Uterus (tissue), 2 donors: ENCODE measurements at regions not wholly inside any gene's neighbourhood (a gene's known extent, or its start where the extent isn't known, plus 50 kb on each side); places are given as distances from the start of the nearest gene placed in this dataset.

ENCODE experiments used
- CTCF ChIP-seq, 4 experiments: fragments of 200-600 bp in 2 of 4; fragments of 450-650 bp in 2 of 4; sonication (generic) in 2 of 4; IDR thresholded peaks; one replicate each; pipeline ENCODE4 v1.5.1; 2016 to 2019; ENCODE audit warnings: antibody characterized with exemption in 4 of 4, mild to moderate bottlenecking in 2 of 4, moderate library complexity in 1 of 4
- POLR2A ChIP-seq, 2 donors: fragments of 450-650 bp; IDR thresholded peaks; one replicate each; pipeline ENCODE4 v1.6.1; 2016; ENCODE audit warnings: antibody characterized with exemption in 2 of 2, mild to moderate bottlenecking in 1 of 2, moderate library complexity in 1 of 2

- TF ChIP-seq CTCF (IDR thresholded peaks at IDR 0.05) (no peak), POLR2A (IDR thresholded peaks at IDR 0.05) (no peak)
Measured at GRCh38 chr10:1858547-1858946, 121.2 kb upstream of the ADARB2 start.
